Nephron (organoid): ENCODE measurements at regions not wholly inside any gene's neighbourhood (a gene's known extent, or its start where the extent isn't known, plus 50 kb on each side); places are given as distances from the start of the nearest gene placed in this dataset.

Experiments used
- H3K27ac Mint-ChIP-seq, 3 experiments: 2 replicates each; pipeline ENCODE4 v1.8.0; 2020; ENCODE audit warnings: mixed read lengths in 3 of 3, mild to moderate bottlenecking in 2 of 3, moderate library complexity in 1 of 3
- H3K27me3 Mint-ChIP-seq: 2 replicates; pipeline ENCODE4 v1.8.0; 2021; ENCODE audit warnings: low read depth, mild to moderate bottlenecking, moderate library complexity, mixed read lengths
- H3K36me3 Mint-ChIP-seq: 2 replicates; pipeline ENCODE4 v1.8.0; 2020; ENCODE audit warnings: low read depth, mixed read lengths
- H3K4me1 Mint-ChIP-seq: 2 replicates; pipeline ENCODE4 v1.8.0; 2020; ENCODE audit warnings: mixed read lengths
- H3K4me3 Mint-ChIP-seq, 3 experiments: 2 replicates each; pipeline ENCODE4 v1.8.0; 2020; ENCODE audit warnings: mild to moderate bottlenecking in 3 of 3, mixed read lengths in 3 of 3, moderate library complexity in 2 of 3
- H3K9me3 Mint-ChIP-seq: 2 replicates; pipeline ENCODE4 v1.8.0; 2020; ENCODE audit warnings: mixed read lengths
- CTCF ChIP-seq, 3 experiments: fragments of 200-600 bp; sonication (generic); IDR thresholded peaks; one replicate each; pipeline ENCODE4 v1.5.0; 2021; ENCODE audit warnings: antibody characterized with exemption in 3 of 3; ENCODE audit not compliant: unreplicated experiment in 3 of 3

- Mint-ChIP-seq H3K27ac (peak overlapping the region; percentile 17 to 52 (median 43)), H3K4me1 (peaks cover 18% of the 10 kb centered on the region), H3K36me3 (no peaks in the 10 kb centered on the region), H3K4me3 (no peak overlapping the region), H3K9me3 (no peaks in the 10 kb centered on the region), H3K27me3 (peaks cover 6% of the 10 kb centered on the region)
- TF ChIP-seq CTCF (IDR thresholded peaks at IDR 0.05; ENCODE audit: unreplicated experiment in 3 of 3), result no peak
These were observed 298.9 kb upstream of the RORA start for GRCh38 chr15:61527836-61528580.

- H3K4me1 Mint-ChIP-seq, result peaks cover 18% of the 10 kb centered on the region
- H3K36me3 Mint-ChIP-seq, result no peaks in the 10 kb centered on the region
- H3K9me3 Mint-ChIP-seq, result no peaks in the 10 kb centered on the region
- no peak overlapping the region for H3K27ac Mint-ChIP-seq
- peaks cover 6% of the 10 kb centered on the region for H3K27me3 Mint-ChIP-seq
- no peak overlapping the region for H3K4me3 Mint-ChIP-seq
- TF ChIP-seq CTCF (IDR thresholded peaks at IDR 0.05; ENCODE audit: unreplicated experiment in 3 of 3), result no peak
These were observed 295.4 kb upstream of the RORA start for GRCh38 chr15:61524545-61524944.

GRCh38 chr15:61524086-61524485, 295.0 kb upstream of the RORA start:
- Mint-ChIP-seq H3K4me1 (peaks cover 18% of the 10 kb centered on the region), H3K27me3 (peaks cover 6% of the 10 kb centered on the region), H3K9me3 (no peaks in the 10 kb centered on the region), H3K27ac (no peak overlapping the region), H3K4me3 (no peak overlapping the region), H3K36me3 (no peaks in the 10 kb centered on the region)
- no peak for TF ChIP-seq CTCF (IDR thresholded peaks at IDR 0.05; ENCODE audit: unreplicated experiment in 3 of 3)

- no peaks in the 10 kb centered on the region for H3K9me3 Mint-ChIP-seq
- H3K4me1 Mint-ChIP-seq, result peaks cover 4% of the 10 kb centered on the region
- peaks cover 6% of the 10 kb centered on the region for H3K27me3 Mint-ChIP-seq
- H3K4me3 Mint-ChIP-seq, result no peak overlapping the region
- no peak overlapping the region for H3K27ac Mint-ChIP-seq
- H3K36me3 Mint-ChIP-seq, result no peaks in the 10 kb centered on the region
- TF ChIP-seq CTCF (IDR thresholded peaks at IDR 0.05; ENCODE audit: unreplicated experiment in 3 of 3), result no peak
These were observed 293.3 kb upstream of the RORA start for GRCh38 chr15:61522411-61522810.

GRCh38 chr15:61521953-61522352, 292.9 kb upstream of the RORA start:
- Mint-ChIP-seq H3K27me3 (peaks cover 6% of the 10 kb centered on the region), H3K9me3 (no peaks in the 10 kb centered on the region), H3K36me3 (no peaks in the 10 kb centered on the region), H3K4me3 (no peak overlapping the region), H3K4me1 (peaks cover 4% of the 10 kb centered on the region), H3K27ac (no peak overlapping the region)
- TF ChIP-seq CTCF (IDR thresholded peaks at IDR 0.05; ENCODE audit: unreplicated experiment in 3 of 3), result no peak

- no peaks in the 10 kb centered on the region for H3K27me3 Mint-ChIP-seq
- H3K27ac Mint-ChIP-seq, result no peak overlapping the region
- no peaks in the 10 kb centered on the region for H3K9me3 Mint-ChIP-seq
- no peak for TF ChIP-seq CTCF (IDR thresholded peaks at IDR 0.05; ENCODE audit: unreplicated experiment in 3 of 3)
- no peaks in the 10 kb centered on the region for H3K36me3 Mint-ChIP-seq
- peaks cover 7% of the 10 kb centered on the region for H3K4me1 Mint-ChIP-seq
- H3K4me3 Mint-ChIP-seq, result no peak overlapping the region
These were observed 290.2 kb upstream of the RORA start for GRCh38 chr15:61519296-61519695.
